GM18511 (cell line): ENCODE measurements at regions not wholly inside any gene's neighbourhood (a gene's known extent, or its start where the extent isn't known, plus 50 kb on each side); places are given as distances from the start of the nearest gene placed in this dataset.

Source experiments
- ATAC-seq: cut with Tn5 transposase; IDR thresholded peaks from one replicate; pipeline ENCODE4 v1.9.1; 2021; ENCODE audit warnings: mild to moderate bottlenecking, moderate library complexity; ENCODE audit not compliant: unreplicated experiment

DNA sequence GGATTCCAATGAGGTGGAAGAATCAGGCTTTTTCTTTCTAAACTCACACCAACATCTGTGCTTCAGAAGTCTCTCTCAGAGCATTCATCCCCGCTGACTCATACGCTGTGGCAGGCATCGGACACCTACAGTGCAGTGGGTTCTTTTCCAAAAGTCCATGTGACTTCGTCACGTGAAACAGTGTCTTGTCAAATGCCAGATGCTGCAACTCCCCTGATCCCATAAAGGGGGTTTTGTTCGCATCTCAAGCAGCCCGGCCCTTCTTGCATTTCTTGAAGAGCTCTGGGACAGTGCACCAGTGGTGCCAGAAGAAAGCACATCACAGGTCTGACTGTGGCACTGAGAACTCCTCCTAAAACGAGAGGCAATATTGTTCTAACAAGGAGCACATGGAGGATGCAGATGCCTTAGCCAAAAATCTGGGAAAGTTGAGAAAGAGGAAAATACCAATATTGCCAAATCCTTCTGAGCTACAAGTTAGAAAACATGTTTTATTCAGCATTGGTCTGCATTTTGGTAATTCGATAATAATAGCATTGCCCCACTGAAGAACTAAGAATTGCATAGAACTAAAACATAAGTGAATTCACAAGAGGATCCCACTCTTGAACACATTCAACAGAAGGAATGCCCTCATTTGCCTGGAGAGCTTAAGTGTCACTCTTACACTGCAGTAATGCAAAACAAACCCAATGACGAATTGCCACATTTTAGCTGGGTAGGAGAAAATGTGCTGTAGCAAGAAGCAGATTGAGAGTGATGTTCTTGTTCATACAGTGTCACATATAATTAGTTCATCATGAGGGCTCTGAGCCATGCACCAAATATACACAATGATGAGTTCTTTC lies 204.4 kb downstream of the CXCL12 start:
- no peak for ATAC-seq

GRCh38 chr10:44178856-44179255 lies 206.0 kb downstream of the CXCL12 start:
- no peak for ATAC-seq

GRCh38 chr10:44178281-44178680 lies 206.6 kb downstream of the CXCL12 start:
- ATAC-seq: no peak

GRCh38 chr10:44177610-44178009 lies 207.3 kb downstream of the CXCL12 start:
- no peak for ATAC-seq

DNA sequence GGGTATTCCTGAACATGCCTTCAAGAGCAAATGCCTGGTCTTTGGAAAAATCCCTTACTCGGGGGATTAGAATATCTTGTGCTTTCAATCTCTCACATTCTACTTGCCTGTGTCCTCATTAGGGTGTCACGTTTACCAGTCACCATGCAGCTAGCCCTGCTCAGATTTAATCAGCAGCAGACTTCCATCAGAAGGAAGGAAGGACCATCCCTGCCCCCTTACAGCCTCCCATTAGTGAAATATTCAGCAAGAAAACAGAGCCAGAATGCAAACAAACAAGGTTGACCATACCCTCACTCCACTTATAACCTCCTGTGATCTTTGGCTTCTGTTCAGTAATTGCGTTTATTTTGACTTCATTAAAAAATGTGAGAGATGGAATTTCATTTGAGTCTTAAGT lies 208.6 kb downstream of the CXCL12 start:
- ATAC-seq: no peak

GRCh38 chr10:44173608-44173894 lies 211.3 kb downstream of the CXCL12 start:
- no peak for ATAC-seq

GRCh38 chr10:44172883-44173607 lies 211.9 kb downstream of the CXCL12 start:
- ATAC-seq: no peak

DNA sequence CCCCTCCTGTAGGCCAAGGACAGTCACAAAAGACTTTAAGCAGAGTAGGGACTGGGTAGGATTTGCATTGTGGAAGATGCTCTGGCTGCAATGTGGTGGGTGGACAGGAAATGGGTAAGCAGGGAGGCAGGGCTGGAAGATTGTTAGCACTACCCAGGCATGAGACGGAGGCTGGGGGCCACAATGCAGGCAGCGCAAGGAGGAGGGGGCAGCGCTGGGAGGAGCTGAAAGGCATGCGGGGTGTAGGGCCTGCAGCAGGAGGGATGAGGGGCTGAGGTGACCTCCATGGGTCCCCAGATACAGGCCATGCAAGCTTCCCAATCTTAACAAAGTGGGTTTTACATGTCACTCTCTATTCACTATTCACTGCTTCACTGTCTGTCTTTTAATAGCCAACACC lies 213.1 kb downstream of the CXCL12 start:
- ATAC-seq: no peak

- no peak for ATAC-seq
Observed at GRCh38 chr10:44168478-44168877, 216.4 kb downstream of the CXCL12 start.

DNA sequence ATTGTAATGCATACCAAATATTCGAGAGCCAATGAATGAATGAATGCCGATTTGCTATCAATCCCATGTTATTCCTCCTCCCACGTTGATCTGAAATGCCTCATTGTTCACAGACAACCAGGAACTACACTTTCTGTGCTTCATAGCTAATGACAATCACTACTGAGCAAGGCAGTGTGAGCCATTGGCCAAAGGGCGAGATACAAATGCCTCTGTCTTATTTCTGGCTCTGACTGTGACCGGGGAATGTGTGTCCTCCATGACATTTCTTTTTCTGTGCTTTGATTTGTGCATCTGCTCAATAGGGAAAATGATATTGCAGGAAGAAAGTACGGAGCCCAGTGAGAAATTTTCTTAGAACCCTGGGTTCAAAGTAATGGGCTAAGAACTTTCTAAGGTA lies 217.1 kb downstream of the CXCL12 start:
- no peak for ATAC-seq

DNA sequence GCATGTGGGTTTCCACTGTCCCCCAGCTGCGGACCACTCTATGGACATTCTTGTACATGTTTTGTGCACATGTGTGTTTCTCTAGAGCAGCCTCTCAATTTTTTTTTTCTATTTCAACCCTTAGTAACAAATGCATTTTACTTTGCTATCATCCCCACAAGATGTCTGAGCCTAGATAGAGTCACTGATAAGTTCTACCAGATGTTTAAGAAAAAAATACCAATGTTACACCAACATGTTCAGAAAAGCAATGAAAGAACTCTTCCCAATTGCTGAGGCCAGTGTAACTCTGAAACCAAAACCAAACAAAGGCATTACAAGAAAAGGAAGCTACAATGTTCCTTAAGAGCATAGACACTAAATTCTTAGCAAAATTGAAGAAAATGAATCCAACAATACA lies 218.5 kb downstream of the CXCL12 start:
- no peak for ATAC-seq

DNA sequence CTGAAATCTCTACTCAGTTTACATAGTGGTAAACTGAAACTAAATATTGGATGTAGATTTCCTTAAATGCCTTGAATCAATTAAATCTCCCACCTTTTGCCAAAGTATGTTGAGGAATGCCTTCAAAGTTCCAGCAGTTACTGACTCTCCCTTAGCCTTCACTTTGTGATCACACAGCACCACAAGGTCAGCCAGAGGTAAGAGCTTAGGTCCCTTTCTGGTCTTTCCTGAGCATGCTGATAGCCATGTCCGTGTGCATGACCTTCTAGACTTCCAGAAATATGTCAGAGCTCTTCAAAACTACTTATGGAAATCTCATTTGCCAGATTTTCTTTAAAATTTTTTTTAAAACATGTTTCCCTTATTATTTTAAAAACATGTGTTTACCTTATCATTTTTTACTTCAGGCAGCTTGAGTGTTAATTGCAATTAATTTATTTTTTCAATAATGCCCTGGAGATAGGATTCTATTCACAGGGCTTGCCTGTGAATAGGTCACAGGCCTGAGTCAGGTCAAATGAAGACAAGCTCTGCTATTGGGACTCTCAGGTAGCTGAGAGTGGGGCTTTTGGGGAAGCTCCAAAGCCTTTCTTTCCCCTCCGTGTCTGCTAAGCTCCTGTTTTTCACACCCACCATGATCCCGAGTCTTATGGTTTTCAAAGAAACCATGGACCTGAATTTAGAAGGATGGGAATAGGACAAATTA lies 220.5 kb downstream of the CXCL12 start:
- ATAC-seq: no peak

GRCh38 chr10:44161184-44161583 lies 223.7 kb downstream of the CXCL12 start:
- ATAC-seq: no peak

DNA sequence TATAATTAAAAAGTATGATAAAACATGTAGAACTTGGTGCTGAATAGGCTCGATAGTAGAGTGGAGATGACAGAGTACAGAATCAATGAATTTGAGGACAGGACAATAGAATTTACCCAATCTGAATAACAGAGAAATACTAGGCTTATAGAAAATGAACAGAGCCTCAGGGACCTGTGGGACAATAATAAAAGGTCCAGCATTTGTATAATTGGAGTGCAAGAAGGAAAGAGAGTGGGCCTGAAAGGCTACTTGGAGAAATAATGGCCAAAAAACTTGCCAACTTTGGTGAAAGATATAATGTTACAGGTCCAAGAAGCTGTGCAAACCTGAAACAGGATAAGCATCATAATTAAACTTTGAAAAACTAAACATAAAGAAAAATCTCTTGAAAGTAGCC lies 227.3 kb downstream of the CXCL12 start:
- no peak for ATAC-seq

GRCh38 chr10:44154956-44155355 lies 229.9 kb downstream of the CXCL12 start:
- no peak for ATAC-seq

- no peak for ATAC-seq
Observed at GRCh38 chr10:44153918-44154670, 230.8 kb downstream of the CXCL12 start.

DNA sequence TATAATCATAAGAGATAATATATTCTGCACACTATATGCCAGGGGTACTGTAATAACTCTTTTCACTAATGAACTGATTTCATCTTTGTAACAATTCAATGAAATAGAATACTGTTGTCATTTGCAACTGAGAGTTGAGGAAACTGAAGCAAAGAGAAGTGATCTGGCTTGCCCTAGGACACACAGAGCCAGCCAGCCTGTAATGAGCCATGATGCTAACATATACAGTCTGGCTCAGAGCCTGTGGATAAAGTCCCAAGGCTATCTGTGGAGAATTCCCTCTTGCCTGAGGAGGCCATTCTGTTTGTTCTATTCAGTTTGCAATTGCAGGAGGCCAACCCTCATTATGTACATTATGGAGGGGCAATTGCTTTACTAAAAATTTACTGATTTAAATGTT lies 241.3 kb downstream of the CXCL12 start:
- ATAC-seq: no peak

- no peak for ATAC-seq
Observed at GRCh38 chr10:44132361-44133289, 252.3 kb downstream of the CXCL12 start.

DNA sequence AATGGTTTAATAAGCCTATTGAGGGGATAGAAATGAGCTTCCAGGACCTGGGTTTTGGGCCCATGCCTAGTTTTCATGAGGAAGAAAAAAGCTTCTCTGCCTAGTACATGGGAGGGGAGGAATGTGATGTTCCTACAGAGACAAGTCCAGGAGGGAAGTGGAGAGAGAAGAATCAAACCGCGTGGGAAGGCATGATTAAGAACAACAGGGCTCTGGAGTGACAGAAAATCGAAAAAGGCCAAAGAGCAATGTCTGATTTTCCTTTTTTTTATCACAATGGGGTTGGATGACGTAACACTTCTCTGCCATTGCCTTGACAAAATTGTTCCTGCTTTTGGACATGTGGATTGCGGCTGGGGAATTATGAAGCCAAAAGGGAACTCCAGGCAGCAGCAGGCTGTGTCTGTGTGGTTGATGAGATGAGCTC lies 258.6 kb downstream of the CXCL12 start:
- no peak for ATAC-seq

GRCh38 chr10:44125879-44126278 lies 259.0 kb downstream of the CXCL12 start:
- no peak for ATAC-seq
